SW 1271 (cell line): ENCODE measurements at regions not wholly inside any gene's neighbourhood (a gene's known extent, or its start where the extent isn't known, plus 50 kb on each side); places are given as distances from the start of the nearest gene placed in this dataset.
"Not testable (repeated sequence)": the region's sequence is repeated elsewhere in the genome, so short reads cannot be mapped to it uniquely, and the experiment has no call there.

Experiments
- DNase-seq, 2 experiments: peaks; one replicate each; lab custom pipeline; 2025; lab: John Stamatoyannopoulos, UW

GRCh38 chrX:13223868-13224567 lies 95.8 kb downstream of the ATXN3L start:
- peak; percentile 1 to 79 for DNase-seq

- no peak for DNase-seq
Observed at GRCh38 chrX:13220916-13221315, 98.9 kb downstream of the ATXN3L start.

- DNase-seq = no peak
Observed at GRCh38 chrX:13219991-13220764, 99.7 kb downstream of the ATXN3L start.

- DNase-seq = no peak
Observed at GRCh38 chrX:13218758-13219157, 101.1 kb downstream of the ATXN3L start.

GRCh38 chrX:13216139-13216538 lies 103.7 kb downstream of the ATXN3L start:
- no peak for DNase-seq

GRCh38 chrX:13215729-13216128 lies 104.1 kb downstream of the ATXN3L start:
- DNase-seq = no peak

GRCh38 chrX:13212191-13212651 lies 107.6 kb downstream of the ATXN3L start:
- DNase-seq = no peak

GRCh38 chrX:13210142-13210541 lies 109.7 kb downstream of the ATXN3L start:
- DNase-seq = not testable (repeated sequence)

GRCh38 chrX:13209704-13210103 lies 110.1 kb downstream of the ATXN3L start:
- DNase-seq = not testable (repeated sequence)

GRCh38 chrX:13208281-13208935 lies 111.4 kb downstream of the ATXN3L start:
- DNase-seq = no peak

GRCh38 chrX:13203271-13203670 lies 116.6 kb downstream of the ATXN3L start:
- DNase-seq = no peak

- DNase-seq = no peak
Observed at GRCh38 chrX:13201605-13202219, 118.1 kb downstream of the ATXN3L start.

GRCh38 chrX:13200398-13200797 lies 119.5 kb downstream of the ATXN3L start:
- no peak for DNase-seq

GRCh38 chrX:13198762-13199064 lies 121.1 kb downstream of the ATXN3L start:
- DNase-seq = no peak

- no peak for DNase-seq
Observed at GRCh38 chrX:13198056-13198761, 121.6 kb downstream of the ATXN3L start.

GRCh38 chrX:13196782-13197181 lies 123.1 kb downstream of the ATXN3L start:
- no peak for DNase-seq

GRCh38 chrX:13195340-13195739 lies 124.5 kb downstream of the ATXN3L start:
- DNase-seq = no peak

- DNase-seq = no peak
Observed at GRCh38 chrX:13194291-13195103, 125.4 kb downstream of the ATXN3L start.

- no peak for DNase-seq
Observed at GRCh38 chrX:13190051-13190450, 129.8 kb downstream of the ATXN3L start.

- DNase-seq = no peak
Observed at GRCh38 chrX:13189380-13189779, 130.5 kb downstream of the ATXN3L start.

GRCh38 chrX:13188731-13189309 lies 131.0 kb downstream of the ATXN3L start:
- DNase-seq = no peak
